ENCODE measurements at regions not wholly inside any gene's neighbourhood (a gene's known extent, or its start where the extent isn't known, plus 50 kb on each side); places are given as distances from the start of the nearest gene placed in this dataset.
"Not testable (repeated sequence)": the region's sequence is repeated elsewhere in the genome, so short reads cannot be mapped to it uniquely, and the experiment has no call there.

DNA sequence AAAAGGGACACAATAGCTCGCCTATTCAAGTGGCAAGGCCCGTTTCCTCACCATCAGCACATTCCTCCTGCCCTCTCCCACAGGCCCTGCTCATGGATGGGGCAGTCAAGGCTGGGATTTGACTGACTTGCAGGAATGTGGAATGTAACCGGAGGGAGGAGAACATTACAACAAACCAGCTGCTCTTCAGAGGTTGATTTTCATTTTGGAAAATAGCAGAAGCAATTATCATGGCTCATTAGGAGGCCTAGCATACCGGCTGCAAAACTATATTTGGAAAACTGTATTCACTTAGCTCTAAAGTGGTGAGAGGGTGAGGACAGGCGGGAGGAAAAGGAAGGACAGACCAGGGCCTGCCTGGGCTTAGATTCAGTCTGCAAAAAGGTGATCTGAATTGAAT lies 283.7 kb downstream of the CD83 start:
- DNase-seq, result no peak

DNA sequence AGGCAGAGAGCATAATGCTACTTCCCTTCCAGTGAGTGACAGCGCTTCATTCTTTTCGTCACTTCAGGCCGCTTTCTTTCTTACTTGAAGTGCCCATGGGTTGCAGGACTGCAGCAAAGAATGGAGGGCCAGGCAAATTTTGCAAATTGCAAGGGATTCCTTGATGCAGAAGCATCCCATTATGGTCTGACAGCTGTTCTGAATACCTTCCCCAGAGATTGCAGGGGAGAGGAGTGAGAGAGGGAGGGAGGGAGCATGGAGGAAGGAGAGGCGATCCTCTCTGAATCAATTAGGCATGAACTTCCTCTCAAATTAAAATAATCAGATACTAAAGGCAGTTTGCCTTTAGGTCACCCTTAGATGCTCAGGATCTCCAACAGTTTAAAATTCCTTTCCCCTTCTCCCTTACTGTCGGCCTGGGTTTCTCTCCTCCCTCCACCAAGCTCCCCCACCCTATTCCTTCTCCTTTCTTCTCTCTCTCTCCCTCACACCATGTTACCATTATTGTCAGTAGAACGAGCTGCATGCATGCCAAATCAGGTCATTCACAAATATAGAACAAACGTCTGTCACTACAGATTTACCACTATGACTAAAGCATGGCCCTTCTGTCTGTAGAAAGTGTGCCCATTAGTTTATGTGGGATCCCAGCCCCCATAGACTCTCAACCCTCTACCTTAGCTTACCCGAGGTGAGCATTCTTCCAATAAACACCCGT lies 289.2 kb downstream of the CD83 start:
- no peak for DNase-seq

DNA sequence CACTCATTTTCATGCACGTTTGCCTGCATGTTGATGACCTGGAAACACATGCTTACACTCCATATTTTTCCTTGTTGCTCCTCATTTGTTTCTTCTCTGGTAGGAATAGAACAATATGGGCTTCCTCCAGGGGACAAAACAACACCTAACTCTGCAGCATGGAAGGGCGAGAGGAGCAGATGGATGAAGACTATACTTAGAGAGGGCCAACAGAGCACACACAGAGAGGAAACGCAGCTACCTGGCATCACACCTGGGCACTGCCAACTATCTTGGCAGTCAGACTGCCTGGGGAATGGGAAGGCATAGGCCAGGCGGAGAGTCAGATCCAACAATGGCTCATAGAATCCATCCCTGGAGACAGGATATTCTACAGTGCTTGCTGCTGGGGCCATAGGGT lies 290.9 kb downstream of the CD83 start:
- no peak for DNase-seq

DNA sequence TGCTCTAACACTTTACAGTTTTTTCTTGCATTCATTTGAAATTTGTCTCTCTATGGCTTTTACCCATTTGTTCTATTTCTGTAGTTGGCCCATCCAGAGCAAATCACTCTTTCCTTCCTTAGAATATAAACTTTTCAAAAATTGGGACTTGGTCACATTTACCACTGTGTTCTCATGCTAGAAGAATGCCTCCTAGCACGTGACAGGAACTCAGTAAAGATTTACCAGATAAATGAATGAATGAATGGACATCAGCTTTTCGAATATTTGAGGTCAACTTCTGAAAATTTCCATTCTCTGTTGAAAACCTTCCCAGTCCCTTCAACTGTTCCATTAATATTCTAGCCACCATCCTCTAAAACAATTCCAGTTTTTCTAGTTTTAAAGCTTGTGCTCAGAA lies 294.5 kb downstream of the CD83 start:
- DNase-seq, result no peak

DNA sequence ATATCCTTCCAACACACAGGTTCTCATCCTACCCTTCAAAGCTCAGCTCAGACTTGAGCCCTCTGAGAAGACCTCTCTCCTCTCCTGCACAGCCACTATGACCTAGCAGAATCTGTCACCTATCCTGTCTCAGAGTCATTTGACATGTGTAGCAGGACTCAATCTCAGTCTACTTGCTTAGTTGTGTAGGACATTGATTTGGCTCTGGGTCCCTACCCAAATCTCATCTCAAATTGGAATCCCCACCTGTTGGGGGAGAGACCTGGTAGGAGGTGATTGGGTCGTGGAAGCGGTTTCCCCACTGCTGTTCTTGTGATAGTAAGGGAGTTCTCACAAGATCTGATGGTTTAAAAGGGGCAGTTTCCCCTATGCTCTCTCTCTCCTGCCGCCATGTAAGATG lies 297.9 kb downstream of the CD83 start:
- DNase-seq, result no peak

DNA sequence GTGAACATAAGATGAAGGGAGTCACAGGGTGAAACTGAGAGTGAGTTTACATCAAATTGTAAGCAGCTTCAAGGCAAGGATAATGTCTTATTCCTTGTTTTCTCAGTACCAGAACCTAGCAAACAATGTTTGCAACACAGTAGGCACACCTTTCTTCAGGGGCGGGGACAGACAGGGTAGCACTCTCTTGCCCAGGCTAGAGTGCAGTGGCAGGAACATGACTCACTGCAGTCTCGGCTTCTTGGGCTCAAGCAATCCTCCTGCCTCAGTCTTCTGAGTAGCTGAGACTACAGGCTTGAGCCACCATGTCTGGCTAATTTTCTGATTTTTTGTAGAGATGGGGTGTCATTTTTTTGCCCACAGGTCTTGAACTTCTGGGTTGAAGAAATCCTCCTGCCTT lies 299.8 kb downstream of the CD83 start:
- no peak for DNase-seq

DNA sequence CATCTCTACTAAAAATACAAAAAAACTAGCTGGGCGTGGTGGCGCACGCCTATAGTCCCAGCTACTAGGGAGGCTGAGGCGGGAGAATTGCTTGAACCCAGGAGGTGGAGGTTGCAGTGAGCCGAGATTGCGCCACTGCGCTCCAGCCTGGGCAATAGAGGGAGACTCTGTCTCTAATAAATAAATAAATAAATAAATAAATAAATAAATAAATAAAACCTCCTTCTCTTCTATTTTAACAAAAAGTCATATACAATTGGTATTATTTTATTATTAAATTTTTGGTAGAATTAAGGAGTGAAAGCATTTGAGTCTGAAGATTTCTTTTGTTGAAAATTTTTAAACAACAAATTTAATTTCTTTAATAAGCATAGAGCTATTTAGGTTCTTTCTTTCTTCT lies 301.7 kb downstream of the CD83 start:
- not testable (repeated sequence) for DNase-seq

DNA sequence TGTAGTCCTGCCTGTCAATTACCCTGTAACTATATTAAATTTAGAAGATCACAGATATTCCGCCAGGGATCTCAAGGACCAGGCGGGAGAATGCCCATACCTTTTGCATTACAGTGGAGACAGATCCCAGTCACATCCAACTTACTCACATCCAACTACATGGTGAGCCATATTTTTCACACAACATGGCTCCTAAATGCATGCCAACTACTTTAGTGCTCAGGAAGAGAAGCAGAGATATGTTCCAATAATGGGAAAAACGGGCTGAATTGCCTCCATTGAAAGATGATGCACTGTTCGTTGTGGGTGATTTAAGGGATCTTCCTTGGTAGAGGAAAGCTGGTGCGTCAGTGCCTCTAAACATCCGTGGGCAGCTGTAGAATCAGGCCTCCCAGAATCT lies 304.5 kb downstream of the CD83 start:
- DNase-seq, result no peak

DNA sequence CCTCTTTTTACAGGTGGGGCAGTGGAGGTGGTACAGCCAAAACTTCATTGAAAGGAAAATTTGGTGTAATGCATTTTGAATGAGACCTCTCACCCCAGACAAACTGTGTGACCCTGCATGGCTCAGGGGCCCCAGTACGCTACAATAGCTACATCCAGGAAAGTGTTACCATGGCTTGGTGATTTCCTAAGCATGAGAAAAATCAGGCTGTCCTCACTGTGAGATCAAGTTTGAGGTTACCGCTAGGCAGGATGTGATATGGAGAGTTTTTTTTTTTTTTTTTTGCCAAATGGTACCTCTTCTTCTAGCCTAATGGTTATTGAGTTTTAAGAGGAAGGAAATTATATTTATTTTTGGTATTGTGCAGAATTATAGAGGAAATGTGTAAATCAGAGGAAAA lies 305.3 kb downstream of the CD83 start:
- DNase-seq, result no peak

DNA sequence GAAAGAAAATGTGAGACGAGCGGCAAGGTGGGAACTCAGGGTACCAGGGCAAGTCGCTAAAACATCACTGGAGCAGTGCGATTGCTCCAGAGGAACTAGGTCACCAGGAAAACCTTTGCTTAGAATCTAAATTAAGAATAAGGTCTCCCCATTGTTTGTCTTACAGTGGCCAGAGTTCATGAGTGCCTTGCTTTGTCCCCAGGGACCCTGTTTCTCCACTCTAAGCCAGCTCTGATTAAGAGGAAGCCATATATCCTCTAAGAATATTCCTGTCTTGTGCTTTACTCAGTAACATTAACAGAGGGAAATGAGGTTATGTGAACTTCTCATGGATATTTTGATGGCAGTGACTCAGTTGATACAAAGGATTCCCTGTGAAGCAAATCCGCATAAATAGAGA lies 305.8 kb downstream of the CD83 start:
- DNase-seq, result no peak

DNA sequence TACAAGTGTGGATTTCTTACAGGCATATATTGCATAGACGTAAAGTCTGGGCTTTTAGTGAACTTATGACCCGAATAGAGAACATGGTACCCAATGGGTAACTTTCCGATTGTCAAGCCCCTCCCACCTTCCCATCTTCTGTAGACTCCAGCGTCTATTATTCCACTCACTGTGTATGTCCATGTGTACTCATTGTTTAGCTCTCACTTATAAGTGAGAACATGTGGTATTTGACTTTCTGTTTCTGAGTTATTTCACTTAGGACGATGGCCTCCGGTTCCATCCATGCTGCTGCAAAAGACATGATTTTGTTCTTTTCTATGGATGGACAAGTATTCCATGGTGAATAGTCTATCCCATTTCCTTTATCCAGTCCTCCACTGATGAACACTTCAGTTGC lies 306.4 kb downstream of the CD83 start:
- no peak for DNase-seq

DNA sequence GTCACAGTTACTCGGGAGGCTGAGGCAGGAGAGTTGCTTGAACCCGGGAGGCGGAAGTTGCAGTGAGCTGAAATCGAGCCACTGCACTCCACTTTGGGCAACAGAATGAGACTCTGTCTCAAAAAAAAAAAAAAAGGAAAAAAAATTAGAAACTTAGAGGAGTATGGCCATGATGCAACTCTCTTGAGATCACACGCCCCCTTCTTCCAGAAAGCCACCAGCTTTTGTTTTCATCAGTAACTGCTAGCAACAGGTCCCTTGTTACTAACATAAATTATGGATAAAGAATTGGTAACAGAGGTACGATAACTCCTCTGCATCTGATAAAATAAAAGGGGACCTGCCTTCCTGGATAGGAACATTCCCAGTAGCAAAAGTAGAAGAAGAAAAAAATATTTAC lies 308.2 kb downstream of the CD83 start:
- DNase-seq, result no peak

DNA sequence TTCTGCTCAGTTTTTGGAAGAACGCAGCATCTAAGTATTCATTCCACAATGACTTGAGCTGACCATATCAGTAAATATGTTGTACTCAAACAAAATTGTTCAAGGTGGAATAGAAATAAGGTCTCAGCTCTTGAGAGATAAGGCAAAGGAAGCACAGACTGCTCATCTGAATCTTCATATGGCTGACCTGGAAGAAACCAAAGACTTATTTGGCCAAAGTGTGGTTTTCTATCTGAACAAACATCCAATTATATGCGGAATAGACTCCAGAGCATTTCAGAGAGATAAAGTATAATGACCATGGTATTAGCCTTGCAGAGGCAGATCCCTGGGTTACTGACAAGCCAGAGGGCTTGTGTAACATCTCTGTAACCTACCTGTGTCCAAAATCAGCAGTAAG lies 308.7 kb downstream of the CD83 start:
- no peak for DNase-seq

DNA sequence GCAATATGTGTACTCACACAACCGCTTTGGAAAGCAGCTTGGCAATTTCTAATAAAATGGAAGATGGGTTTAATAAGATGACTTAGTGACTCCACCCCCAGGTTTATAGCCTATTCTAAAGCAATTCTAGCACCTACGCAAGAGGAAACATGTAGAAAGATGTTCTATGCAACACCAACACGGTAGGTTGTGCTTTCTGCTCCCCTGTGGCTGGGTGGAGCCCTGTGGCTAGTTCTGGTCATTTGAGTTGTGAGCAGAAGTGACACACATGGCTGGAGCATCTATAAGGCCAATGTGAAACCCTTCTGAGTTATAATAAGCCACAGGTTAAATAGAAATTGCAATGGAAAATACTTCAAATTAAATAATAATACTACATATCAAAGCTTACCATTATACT lies 310.7 kb downstream of the CD83 start:
- DNase-seq, result no peak

DNA sequence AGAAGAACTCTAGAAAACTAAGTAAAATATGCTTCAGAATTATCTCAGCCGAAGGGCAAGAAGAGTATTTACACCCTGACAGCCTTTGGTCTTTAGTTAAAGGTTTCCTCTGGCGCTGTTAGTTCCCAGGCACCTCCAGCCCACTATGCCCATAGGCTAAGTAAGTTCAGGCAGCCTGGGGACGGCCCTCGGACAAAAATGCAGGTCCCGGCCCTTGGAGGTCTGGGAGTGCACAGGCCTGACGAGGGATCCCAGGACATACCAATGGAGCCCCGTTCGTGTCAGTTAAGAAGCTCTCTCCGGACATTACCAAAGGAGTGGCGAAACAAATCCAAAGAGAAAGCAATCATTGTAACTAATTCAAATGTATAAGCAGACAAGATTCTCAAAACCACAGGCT lies 311.8 kb downstream of the CD83 start:
- DNase-seq, result no peak

DNA sequence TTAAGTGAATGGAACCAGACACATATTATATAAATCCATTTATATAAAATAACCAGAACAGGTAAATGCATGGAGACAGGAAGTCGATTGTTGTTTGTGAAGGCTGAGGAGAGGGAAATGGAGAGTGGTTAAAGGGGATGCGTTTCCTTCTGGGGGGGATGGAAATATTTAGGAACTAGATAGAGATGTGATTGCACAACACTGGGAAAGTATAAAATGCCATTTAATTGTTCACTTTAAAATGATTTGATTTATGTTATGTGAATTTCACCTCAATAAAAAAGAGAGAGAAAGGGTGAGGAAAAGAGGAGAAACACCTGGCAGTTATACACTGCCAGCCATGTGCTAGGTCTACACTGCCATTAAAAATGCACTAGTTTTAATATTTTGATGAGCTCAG lies 312.6 kb downstream of the CD83 start:
- no peak for DNase-seq

DNA sequence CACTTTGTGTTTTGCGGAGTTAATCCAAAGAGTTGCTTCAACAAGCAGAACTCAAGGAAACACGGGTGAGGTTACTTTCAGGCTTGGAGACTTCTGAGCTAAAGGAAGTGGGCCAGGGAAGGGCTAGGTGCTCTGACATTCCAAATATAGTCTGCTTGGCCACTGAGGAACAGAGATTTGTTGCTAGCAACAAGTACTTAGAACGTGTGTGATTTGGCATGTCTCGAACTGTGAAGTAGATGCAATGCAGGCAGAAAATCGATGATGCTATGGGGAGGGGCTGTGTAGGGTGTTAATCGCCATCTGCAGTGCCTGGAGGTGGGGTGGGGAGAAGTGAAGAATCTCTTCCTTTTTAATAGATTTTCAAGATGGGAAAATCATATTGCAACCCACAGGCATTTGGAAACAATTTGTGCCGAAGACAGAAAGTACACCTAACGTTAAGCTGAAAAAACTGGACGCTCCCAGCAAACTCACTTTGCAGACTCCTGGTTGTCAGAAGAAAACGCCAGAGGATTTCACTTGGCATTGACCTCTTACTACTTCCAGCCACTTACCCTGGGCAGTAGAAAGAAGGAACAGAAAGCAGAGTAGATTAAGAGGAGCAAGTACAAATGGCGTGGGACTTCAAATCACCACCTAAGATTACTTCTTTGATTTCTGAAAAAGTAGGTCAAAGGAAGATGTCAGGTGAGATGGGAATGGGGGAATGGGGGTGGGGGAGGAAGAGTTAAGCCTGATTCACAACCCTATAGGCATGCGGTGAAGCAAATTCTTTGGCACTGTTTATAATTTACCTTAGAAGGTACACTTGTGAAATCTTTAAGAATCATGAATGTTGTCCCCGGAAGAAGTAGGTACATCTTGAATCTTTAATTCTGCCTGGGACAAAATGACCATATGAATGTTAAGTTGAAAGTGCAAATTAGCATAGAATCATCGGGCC lies 314.1 kb downstream of the CD83 start:
- DNase-seq, result no peak

DNA sequence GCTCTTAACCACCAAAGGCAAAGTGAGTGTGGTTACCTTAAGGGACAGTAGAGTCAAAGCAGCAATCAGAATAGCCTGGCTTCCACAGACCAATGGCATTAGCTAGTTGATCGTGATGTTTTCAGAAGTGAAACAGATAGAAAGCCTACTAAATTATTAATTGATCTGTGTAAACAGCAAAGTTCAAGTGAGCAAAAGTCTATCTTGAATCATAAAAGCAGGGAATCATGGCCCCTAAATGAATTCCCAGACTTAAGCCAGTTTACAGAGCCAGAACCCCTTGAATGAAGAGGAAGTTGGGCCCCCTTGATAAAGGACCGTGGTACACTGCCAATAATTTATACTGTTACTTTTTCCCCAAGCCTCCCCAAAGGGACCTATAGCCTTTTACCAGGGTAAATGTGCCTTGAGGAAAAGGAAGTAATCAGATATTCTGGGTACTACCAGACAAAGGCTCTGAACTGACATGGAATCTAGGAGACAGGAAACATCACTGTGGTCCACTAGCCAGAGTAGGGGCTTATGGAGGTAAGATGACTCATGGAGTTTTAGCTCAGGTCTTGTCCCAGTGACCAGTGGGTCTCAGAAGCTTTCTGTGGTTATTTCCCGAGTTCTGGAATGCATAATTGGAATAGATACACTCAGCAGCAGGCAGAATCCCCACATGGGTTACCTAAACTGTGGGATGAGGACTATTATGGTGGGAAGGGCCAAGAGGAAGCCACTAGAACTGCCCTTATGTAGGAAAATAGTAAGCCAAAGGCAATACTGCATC lies 317.5 kb downstream of the CD83 start:
- DNase-seq, result no peak

DNA sequence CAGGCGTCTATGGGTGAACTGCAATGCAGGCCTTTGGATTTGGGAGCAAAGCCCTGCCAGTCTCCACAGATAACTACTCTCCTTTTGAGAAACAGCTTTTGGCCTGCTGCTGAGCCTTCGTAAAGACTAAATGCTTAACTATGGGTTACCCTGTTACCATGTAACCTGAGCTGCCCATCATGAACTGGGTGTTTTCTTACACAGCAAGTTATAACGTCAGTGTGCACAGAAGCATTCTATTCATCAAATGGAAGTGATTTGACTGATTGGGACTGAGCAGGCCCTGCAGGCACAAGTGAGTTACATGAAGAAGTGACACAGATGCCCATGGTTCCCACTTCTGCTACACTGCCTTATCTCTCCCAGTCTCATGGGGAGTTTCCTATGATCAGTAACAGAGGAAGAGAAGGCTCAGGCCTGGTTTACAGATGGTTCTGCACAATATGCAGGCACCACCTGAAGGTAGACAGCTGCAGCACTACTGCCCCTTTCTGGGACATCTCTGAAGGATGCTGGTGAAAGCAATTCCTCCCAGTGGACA lies 319.1 kb downstream of the CD83 start:
- no peak for DNase-seq

DNA sequence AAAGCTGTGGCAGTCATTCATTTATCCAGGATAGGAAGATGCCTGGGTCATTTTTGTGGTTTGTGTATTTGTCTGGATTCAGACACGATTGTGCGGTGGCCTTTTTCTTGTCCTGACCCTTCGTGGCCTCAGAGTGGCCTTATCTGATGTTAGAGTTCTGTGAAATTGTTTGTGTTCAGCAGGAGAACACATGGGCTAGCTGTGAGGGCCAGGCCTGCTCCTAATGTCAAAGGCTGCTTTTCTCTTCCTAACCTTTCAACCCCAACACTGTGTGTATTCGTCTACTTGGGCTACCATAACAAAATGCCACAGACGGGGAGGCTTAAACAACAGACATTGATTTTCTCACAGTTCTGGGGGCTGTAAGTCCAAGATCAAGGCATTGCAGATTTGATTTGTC lies 321.8 kb downstream of the CD83 start:
- DNase-seq, result no peak

DNA sequence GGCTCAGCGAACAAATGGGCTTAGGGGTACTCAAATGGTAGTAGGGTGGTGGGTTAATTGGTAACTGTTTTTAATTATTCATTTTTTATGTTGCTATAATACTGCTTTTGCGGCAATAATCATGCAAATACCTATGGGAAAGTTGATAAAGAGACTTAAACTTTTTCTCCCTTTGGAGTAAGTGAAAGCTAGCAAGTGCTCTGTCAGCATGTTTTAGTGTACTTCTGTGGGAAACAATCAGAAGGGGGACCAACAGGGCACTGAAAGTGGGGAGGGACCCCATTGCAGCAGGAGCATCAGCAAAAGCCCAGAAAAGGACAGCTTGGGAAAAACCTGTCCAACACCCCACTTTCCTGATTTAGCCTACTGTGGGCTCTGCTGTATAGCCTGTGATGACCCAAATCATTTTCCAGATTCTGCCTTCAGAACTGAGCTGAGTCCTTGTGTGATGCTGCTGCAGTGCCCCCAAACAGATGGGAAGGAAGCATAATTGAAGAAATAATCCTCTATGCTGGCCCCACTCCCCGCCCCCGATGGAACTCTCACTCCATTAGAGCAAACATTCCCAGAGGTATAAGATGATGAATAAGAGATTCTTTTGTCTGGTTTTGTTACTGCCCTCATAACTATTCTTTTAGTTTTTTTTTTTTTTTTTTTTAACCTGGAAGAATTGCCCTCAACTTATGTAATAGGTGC lies 322.8 kb downstream of the CD83 start:
- no peak for DNase-seq

DNA sequence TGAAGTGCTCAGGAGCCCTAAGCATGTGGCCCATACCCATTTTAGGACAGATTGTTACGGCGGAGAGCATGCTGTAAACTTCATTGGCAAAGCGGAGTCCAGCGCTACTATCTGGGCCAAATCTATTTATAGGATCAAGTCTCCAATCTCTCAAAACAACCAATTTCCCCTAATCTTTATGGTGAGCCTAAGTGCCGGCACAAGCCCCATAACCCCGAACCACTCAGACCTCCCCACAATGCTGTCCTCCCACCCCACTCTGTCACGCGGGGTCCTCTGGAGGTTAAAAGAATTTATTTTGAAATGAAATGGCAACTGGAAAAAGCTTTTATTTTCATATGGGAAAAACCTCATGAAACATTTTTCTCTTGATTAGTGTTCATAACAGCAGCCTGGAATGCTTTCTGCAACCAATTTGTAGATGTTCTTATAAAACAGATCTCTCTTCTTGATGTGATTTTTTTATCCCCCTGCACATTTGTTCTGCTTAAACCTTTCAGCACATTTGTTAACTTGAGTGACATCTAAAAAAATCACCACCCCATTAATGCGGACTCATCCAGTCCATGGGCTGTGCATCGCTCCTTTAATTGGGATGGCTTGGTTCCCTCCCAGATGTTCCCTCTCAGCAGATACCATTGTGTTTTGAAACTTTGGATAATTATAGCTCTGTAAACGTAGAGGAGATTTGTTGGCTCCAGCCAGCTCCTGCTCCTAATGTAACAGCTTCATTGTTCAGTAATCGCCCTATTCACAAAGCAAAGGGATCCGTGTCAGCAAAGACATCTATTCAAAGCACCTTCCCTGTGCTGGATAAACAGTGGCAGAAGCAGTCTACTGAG lies 323.6 kb downstream of the CD83 start:
- no peak for DNase-seq
